Mammary epithelial cell (primary cell): ENCODE measurements at regions not wholly inside any gene's neighbourhood (a gene's known extent, or its start where the extent isn't known, plus 50 kb on each side); places are given as distances from the start of the nearest gene placed in this dataset.

Experiments used
- EZH2 ChIP-seq: IDR thresholded peaks from 2 replicates; pipeline ENCODE4 v1.6.1; 2012; ENCODE audit warnings: low read length, inconsistent platforms, borderline replicate concordance
- TF ChIP-seq, protein P1 (sequence below), 2 donors: IDR thresholded peaks in 1 of 2; conservative IDR thresholded peaks in 1 of 2; 2 replicates each; pipeline ENCODE4 v1.5.1; 2011 to 2012; ENCODE audit warnings: inconsistent platforms in 2 of 2, low read length in 2 of 2, mild to moderate bottlenecking in 2 of 2, control low read depth in 1 of 2, low read depth in 1 of 2; ENCODE audit not compliant: insufficient read depth in 1 of 2; ENCODE audit errors: extremely low read depth in 1 of 2

DNA sequence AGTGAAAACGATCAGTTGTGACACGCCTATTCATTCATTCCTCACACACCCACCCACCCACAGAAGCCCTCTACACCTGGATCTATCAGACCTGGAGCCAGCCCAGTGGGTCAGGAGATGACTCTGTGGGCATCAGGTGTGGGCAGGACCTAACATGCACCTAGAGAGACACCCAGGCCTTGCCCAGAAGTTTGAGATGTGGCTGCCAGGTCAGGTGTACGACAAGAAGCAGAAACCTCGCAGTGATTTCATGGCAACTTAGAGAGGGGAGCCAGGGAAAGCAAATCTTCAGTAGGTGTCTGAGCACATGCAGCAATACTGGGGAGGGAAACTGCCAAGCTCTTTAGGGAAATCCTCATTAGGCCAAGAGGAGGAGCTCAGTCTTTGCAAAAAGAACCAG lies 264.7 kb upstream of the ROPN1 start:
- TF ChIP-seq, protein P1, sequence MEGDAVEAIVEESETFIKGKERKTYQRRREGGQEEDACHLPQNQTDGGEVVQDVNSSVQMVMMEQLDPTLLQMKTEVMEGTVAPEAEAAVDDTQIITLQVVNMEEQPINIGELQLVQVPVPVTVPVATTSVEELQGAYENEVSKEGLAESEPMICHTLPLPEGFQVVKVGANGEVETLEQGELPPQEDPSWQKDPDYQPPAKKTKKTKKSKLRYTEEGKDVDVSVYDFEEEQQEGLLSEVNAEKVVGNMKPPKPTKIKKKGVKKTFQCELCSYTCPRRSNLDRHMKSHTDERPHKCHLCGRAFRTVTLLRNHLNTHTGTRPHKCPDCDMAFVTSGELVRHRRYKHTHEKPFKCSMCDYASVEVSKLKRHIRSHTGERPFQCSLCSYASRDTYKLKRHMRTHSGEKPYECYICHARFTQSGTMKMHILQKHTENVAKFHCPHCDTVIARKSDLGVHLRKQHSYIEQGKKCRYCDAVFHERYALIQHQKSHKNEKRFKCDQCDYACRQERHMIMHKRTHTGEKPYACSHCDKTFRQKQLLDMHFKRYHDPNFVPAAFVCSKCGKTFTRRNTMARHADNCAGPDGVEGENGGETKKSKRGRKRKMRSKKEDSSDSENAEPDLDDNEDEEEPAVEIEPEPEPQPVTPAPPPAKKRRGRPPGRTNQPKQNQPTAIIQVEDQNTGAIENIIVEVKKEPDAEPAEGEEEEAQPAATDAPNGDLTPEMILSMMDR (conservative IDR thresholded peaks at IDR 0.05 in 1 of 2, IDR thresholded peaks at IDR 0.05 in 1 of 2; ENCODE audit: extremely low read depth in 1 of 2, insufficient read depth in 1 of 2, low read depth in 1 of 2, low read length in 2 of 2): no peak
- no peak for TF ChIP-seq EZH2
